MV-4-11 (cell line): ENCODE measurements at regions not wholly inside any gene's neighbourhood (a gene's known extent, or its start where the extent isn't known, plus 50 kb on each side); places are given as distances from the start of the nearest gene placed in this dataset.
"Not testable (repeated sequence)": the region's sequence is repeated elsewhere in the genome, so short reads cannot be mapped to it uniquely, and the experiment has no call there.

ENCODE experiments used
- DNase-seq: peaks from one replicate; lab custom pipeline; 2025; lab: John Stamatoyannopoulos, UW

- DNase-seq = no peak
These were observed 144.3 kb upstream of the KCNE2 start for GRCh38 chr21:34219334-34220060.

DNA sequence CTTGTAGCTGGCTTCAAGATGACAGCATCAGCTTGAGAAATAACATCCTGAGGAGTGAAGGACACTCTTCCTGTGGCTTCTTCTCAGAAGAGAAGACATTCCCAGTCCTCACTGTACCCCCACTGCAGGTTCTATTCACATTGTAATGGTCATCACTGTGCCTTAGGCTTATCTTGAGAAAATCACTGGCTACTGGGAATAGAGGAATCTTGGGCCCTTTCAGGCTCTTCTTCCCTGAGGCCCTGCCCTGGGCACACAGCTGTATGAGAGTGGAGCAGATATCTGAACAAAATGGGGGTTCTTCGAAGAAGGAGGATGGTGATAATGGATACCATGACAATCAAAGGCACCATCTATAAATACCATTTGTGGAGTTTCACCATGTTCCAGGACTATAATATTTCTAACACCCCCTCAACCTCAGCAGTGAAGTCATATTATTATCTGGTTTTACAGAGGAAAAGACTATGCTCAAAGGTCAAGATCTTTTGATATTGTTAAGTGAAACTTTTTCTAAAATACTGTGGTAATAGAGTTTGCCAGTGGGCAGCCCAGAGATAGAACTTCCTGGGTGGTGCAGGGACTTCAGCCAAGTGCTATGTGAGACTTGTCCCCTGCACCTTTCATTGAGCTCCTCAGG is 143.1 kb upstream of the KCNE2 start:
- DNase-seq = no peak

- DNase-seq = no peak
These were observed 142.3 kb upstream of the KCNE2 start for GRCh38 chr21:34221331-34222030.

- DNase-seq = no peak
These were observed 141.8 kb upstream of the KCNE2 start for GRCh38 chr21:34222031-34222335.

- DNase-seq = peak; percentile 92
These were observed 140.4 kb upstream of the KCNE2 start for GRCh38 chr21:34223376-34223775.

- DNase-seq = no peak
These were observed 136.4 kb upstream of the KCNE2 start for GRCh38 chr21:34227386-34227852.

- no peak for DNase-seq
These were observed 135.0 kb upstream of the KCNE2 start for GRCh38 chr21:34228792-34229191.

- no peak for DNase-seq
These were observed 134.5 kb upstream of the KCNE2 start for GRCh38 chr21:34229353-34229752.

DNA sequence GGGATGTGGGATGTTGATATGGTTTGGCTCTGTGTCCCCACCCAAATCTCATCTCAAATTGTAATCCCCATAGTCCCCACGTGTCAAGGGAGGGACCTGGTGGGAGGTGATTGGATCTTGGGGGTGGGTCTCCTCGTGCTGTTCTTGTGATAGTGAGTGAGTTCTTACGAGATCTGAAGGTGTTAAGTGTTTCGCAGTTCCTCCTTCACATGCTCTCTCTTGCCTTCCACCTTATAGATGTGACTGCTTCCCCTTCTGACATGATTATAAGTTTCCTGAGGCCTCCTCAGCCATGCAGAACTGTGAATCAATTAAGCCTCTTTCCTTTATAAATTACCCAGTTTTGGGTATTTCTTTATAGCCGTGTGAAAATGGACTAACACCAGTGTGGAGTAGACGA is 130.1 kb upstream of the KCNE2 start:
- not testable (repeated sequence) for DNase-seq

DNA sequence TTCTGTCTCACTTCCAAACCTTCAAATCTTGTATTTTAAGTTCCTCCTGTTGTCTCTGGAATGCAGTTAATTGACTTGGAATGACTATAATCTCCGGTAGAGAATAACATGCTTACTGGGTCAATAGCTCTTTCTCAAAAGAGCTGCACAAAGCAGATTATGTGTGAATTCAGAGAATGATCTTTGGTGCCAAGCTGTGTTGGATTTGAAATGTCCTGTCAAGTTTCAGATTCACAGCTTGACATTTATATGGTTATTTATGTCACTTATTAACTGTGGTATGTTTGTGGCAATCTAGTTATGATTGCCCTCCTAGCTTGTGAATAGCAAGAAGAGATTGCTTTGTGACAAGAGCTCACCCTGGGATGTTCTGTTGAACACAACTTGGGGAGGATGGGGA is 128.3 kb upstream of the KCNE2 start:
- DNase-seq = no peak

- no peak for DNase-seq
These were observed 120.8 kb upstream of the KCNE2 start for GRCh38 chr21:34242973-34243372.

- DNase-seq = no peak
These were observed 120.2 kb upstream of the KCNE2 start for GRCh38 chr21:34243562-34243961.

GRCh38 chr21:34252751-34253150 is 111.1 kb upstream of the KCNE2 start:
- DNase-seq = no peak

DNA sequence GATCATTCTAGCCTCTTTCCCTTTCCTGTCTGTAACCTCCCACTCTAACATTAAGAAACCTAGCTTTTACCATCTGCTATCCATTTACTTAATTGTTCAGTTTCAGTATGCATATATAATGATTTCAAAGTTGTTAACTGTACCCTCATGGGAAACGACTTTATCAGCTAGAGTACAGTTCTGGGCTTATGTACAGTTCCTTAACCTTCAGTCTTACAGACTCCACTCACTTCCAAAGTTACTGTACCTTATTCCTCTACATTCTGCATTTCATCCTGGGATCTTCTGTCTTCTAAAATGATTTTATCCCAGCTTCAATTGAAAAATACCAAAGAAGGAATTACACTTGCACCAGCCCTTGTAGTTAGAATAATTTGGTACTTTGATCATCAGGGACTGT is 108.7 kb upstream of the KCNE2 start:
- DNase-seq = no peak

DNA sequence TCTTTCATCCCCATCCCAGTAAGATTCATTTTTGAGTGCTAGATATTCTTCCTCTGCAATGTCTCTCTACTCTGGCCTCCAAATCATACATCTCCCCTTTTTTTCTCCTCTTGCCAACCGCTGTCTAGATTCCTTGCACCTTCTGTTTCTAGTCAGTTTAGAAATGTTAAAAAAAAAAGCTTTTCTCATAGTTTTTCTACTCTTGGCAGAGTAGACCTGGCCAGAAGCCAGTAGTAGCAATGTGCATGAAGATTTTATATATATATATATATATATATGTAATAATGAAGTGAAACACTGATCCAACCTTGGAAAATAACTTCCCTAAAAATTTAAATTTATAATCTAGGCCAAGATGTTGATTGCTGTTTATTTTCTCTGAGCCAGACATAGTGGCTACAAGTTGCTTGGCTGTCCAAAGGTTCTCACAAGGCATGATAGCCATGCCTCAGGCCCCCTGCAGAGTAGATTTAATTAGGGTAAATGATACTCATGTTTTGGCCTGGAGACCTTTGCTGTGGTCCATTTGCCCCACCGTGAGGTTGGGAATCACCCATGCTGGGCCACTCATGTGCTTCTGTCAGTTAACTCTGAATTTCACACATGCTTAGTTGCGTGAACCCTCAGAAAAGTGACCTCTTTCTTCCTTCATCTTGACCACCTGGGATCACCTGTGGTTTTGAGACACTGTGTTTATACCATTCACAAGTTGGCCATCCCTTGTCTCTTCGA is 103.4 kb upstream of the KCNE2 start:
- no peak for DNase-seq

GRCh38 chr21:34261841-34262468 is 101.9 kb upstream of the KCNE2 start:
- DNase-seq = no peak

DNA sequence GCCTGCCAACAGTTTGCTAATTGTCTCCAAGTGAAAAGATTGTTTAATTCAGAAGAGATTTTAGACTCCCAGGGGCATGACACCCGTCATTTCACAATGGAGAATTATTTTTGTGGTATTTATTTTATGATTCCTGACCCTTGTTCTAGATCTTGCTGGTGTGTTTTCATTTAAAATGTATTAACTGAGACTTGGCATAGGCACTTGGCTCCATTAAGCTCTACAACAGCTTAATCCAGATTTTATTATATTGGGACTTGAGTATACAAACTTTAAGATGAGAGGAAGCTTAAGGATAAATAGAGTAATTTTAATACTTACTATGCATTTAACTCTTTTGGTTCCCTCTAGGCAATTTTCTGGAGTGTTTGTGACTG is 101.3 kb upstream of the KCNE2 start:
- DNase-seq = no peak

GRCh38 chr21:34263629-34264028 is 100.2 kb upstream of the KCNE2 start:
- DNase-seq = no peak

DNA sequence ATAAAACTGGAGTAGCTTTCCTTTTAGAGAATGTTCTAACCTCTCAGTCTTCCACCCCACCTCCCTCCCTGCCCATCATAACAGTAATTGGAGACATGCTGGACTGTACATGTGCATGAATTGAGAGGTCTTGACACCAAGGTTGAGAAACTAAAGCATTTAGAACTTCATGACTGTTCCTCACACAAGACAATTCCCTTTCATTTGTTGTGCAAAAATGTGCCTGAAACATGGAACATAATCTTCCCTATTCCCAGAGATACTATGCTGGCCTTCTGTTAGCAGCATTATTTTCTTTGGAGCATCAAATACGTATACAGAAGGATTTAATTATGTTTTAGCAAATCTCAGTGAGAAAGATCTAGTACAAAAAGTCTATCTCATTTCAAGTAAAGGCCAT is 97.5 kb upstream of the KCNE2 start:
- no peak for DNase-seq

DNA sequence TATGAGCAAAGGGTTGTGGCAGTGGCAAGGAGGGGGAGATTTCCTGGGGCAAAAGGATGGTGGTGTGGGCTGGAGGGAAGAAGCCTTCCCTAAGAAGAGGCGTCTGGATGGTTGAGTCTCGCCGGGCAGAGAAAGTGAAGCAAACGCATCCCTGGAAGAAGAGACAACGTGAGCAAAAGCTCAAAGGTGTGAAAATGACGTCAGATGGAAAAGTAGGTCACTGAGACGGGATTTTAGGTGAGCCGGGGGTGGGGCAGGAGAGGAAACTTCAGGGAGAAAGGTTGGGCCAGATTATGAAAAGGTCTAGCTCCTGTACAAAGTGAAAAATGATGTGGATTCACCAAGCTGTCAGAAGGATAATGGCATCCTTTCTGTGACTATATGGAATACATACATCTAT is 95.3 kb upstream of the KCNE2 start:
- DNase-seq = no peak

DNA sequence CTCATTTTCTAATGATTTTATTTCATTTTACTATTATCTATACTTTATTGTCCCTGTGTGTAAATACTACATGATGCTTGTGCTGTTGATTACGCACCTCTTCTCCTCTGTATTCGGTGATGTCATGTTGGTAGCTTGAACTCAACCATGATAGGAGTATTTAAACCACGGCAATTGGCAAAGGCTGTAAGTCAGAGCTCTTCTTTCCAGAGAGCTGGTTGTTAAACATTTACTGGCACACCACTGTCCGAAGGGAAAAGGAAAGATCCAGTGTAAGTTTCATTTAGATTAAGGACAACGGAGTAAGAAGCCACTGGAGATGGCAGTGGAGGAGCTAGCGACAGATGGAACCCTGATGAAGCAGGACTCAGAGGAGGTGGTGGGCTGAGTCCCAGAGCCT is 93.4 kb upstream of the KCNE2 start:
- no peak for DNase-seq

DNA sequence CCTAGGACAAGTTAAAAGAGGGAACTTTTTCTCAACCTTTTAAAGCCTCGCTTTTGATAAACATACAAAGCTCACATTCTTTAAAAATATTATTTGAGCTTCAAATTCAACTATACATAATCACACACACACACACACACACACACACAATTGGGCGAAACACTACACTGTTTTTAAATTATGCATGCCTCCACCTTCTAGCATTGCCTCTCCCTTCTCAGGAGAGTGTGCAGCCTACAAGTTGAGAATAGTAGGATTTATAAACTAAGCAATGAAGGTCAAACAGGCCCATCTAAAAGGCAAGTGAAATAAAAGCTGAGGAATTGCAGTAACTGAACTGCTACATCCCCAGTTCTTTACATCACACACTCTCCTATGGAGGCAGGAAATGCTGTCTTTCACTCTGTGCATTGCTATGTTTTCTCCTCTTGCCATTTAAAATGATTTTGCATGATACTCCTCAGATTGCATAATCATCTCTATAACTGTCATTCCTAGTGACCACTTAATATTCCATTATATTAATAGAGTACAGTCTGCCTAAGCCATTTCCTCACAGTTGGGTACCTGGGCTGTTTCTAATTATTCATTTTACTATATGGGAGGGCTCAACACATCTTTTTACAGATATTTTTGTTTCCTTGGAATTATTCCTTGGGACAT is 92.5 kb upstream of the KCNE2 start:
- no peak for DNase-seq
